ENCODE measurements at regions not wholly inside any gene's neighbourhood (a gene's known extent, or its start where the extent isn't known, plus 50 kb on each side); places are given as distances from the start of the nearest gene placed in this dataset.

DNA sequence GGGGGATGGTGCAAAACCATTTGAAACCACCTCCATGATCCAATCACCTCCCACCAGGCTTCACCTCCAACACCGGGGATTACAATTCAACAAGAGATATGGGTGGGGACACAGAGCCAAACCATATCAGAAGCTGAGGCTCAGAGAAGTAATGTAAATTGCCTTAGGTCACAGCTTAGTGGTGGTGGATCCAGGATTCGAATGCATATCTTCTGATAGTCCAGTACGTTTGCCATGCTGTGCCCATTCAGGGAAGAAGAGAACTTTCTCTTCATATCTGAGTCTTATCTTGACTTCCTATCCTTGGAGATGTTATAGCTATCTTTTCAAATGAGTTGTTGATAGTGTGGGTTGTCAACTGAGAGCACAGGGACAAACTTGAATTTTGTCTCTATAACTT, 325.5 kb downstream of the ZIC3 start (continued):
- TF ChIP-seq, protein P1, sequence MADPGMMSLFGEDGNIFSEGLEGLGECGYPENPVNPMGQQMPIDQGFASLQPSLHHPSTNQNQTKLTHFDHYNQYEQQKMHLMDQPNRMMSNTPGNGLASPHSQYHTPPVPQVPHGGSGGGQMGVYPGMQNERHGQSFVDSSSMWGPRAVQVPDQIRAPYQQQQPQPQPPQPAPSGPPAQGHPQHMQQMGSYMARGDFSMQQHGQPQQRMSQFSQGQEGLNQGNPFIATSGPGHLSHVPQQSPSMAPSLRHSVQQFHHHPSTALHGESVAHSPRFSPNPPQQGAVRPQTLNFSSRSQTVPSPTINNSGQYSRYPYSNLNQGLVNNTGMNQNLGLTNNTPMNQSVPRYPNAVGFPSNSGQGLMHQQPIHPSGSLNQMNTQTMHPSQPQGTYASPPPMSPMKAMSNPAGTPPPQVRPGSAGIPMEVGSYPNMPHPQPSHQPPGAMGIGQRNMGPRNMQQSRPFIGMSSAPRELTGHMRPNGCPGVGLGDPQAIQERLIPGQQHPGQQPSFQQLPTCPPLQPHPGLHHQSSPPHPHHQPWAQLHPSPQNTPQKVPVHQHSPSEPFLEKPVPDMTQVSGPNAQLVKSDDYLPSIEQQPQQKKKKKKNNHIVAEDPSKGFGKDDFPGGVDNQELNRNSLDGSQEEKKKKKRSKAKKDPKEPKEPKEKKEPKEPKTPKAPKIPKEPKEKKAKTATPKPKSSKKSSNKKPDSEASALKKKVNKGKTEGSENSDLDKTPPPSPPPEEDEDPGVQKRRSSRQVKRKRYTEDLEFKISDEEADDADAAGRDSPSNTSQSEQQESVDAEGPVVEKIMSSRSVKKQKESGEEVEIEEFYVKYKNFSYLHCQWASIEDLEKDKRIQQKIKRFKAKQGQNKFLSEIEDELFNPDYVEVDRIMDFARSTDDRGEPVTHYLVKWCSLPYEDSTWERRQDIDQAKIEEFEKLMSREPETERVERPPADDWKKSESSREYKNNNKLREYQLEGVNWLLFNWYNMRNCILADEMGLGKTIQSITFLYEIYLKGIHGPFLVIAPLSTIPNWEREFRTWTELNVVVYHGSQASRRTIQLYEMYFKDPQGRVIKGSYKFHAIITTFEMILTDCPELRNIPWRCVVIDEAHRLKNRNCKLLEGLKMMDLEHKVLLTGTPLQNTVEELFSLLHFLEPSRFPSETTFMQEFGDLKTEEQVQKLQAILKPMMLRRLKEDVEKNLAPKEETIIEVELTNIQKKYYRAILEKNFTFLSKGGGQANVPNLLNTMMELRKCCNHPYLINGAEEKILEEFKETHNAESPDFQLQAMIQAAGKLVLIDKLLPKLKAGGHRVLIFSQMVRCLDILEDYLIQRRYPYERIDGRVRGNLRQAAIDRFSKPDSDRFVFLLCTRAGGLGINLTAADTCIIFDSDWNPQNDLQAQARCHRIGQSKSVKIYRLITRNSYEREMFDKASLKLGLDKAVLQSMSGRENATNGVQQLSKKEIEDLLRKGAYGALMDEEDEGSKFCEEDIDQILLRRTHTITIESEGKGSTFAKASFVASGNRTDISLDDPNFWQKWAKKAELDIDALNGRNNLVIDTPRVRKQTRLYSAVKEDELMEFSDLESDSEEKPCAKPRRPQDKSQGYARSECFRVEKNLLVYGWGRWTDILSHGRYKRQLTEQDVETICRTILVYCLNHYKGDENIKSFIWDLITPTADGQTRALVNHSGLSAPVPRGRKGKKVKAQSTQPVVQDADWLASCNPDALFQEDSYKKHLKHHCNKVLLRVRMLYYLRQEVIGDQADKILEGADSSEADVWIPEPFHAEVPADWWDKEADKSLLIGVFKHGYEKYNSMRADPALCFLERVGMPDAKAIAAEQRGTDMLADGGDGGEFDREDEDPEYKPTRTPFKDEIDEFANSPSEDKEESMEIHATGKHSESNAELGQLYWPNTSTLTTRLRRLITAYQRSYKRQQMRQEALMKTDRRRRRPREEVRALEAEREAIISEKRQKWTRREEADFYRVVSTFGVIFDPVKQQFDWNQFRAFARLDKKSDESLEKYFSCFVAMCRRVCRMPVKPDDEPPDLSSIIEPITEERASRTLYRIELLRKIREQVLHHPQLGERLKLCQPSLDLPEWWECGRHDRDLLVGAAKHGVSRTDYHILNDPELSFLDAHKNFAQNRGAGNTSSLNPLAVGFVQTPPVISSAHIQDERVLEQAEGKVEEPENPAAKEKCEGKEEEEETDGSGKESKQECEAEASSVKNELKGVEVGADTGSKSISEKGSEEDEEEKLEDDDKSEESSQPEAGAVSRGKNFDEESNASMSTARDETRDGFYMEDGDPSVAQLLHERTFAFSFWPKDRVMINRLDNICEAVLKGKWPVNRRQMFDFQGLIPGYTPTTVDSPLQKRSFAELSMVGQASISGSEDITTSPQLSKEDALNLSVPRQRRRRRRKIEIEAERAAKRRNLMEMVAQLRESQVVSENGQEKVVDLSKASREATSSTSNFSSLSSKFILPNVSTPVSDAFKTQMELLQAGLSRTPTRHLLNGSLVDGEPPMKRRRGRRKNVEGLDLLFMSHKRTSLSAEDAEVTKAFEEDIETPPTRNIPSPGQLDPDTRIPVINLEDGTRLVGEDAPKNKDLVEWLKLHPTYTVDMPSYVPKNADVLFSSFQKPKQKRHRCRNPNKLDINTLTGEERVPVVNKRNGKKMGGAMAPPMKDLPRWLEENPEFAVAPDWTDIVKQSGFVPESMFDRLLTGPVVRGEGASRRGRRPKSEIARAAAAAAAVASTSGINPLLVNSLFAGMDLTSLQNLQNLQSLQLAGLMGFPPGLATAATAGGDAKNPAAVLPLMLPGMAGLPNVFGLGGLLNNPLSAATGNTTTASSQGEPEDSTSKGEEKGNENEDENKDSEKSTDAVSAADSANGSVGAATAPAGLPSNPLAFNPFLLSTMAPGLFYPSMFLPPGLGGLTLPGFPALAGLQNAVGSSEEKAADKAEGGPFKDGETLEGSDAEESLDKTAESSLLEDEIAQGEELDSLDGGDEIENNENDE (IDR thresholded peaks at IDR 0.05; ENCODE audit: insufficient replicate concordance, low read length): no peak
- no peak for TF ChIP-seq SIN3A (conservative IDR thresholded peaks at IDR 0.05 in 1 of 2, IDR thresholded peaks at IDR 0.05 in 1 of 2; ENCODE audit: low read depth in 1 of 2, low read length in 2 of 2)
